ENCODE measurements at regions not wholly inside any gene's neighbourhood (a gene's known extent, or its start where the extent isn't known, plus 50 kb on each side); places are given as distances from the start of the nearest gene placed in this dataset.

DNA sequence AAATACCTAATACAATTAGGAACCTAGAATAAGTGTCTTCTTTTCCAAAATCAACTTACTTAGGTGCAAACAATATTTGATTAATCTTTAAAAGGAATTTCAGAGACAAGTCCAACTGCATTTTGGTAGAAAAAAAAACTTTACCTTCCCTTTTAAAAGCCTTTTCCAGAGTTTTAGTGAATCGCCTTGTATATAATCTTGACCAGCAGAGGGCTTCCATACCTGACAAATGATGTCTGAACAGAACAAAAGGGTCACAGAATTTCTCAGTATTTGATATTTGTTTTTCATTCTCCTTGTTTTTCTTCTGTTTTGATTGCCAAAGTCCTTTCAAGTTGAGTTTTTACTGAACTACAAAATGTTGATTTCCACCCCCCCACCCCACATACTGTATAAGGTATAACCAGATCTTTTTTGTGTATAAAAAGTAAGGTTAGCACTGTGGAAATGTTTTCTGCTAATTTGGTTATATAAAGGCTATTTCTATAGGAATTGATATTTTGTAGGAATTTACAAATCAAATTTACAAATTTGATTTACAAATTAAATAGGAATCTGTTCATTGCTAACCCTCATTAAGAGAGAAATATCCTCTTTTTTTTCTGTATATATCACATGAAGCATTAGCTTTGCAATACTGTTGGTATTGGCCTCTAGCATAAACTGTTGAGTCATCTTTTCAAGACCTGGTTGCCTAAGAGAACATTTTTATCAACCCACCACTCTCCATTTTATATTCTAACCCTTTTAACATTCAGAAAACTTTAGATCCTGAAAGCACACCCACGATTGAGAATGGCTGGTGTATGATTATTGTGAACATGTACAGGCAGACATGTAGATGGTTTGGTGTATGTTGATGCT, 464.1 kb upstream of the RARB start:
- no peaks in the 10 kb centered on the region for H3K9me3 ChIP-seq (ENCODE audit: insufficient read depth in 2 of 2, low read depth in 1 of 2, low read length in 1 of 2)
- H2BK15ac ChIP-seq (ENCODE audit: low read length) = no peak overlapping the region
- no peaks in the 10 kb centered on the region for H3K23me2 ChIP-seq (ENCODE audit: low read depth, low read length)
- H3K23ac ChIP-seq (ENCODE audit: insufficient read length) = no peak overlapping the region
- no peak overlapping the region for H2BK20ac ChIP-seq (ENCODE audit: low read length)
- TF ChIP-seq RAD21 (IDR thresholded peaks at IDR 0.05 in 1 of 2, conservative IDR thresholded peaks at IDR 0.05 in 1 of 2; ENCODE audit: low read depth in 2 of 2, low read length in 2 of 2) = peak; percentile 72 to 74
- TF ChIP-seq RNF2 (IDR thresholded peaks at IDR 0.05; ENCODE audit: borderline replicate concordance, low read depth, low read length, missing control alignments, poor library complexity, severe bottlenecking) = no peak
- TF ChIP-seq, protein P1, sequence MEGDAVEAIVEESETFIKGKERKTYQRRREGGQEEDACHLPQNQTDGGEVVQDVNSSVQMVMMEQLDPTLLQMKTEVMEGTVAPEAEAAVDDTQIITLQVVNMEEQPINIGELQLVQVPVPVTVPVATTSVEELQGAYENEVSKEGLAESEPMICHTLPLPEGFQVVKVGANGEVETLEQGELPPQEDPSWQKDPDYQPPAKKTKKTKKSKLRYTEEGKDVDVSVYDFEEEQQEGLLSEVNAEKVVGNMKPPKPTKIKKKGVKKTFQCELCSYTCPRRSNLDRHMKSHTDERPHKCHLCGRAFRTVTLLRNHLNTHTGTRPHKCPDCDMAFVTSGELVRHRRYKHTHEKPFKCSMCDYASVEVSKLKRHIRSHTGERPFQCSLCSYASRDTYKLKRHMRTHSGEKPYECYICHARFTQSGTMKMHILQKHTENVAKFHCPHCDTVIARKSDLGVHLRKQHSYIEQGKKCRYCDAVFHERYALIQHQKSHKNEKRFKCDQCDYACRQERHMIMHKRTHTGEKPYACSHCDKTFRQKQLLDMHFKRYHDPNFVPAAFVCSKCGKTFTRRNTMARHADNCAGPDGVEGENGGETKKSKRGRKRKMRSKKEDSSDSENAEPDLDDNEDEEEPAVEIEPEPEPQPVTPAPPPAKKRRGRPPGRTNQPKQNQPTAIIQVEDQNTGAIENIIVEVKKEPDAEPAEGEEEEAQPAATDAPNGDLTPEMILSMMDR (IDR thresholded peaks at IDR 0.05; ENCODE audit: control extremely low read depth in 1 of 3, insufficient read depth in 1 of 3, low read depth in 1 of 3, low read length in 3 of 3) = peak in 2 of 3 experiments; percentile 49 to 63; a peak in 2 of 4 replicates
- H4K5ac ChIP-seq (ENCODE audit: insufficient read length, low read depth, low read length) = no peak overlapping the region
- H2BK5ac ChIP-seq (ENCODE audit: low read depth, low read length) = no peak overlapping the region
- no peak overlapping the region for H2BK120ac ChIP-seq (replicated peaks; ENCODE audit: low read depth, low read length)
- FAIRE-seq (no peak), DNase-seq (ENCODE audit: low read depth in 1 of 2, low spot score in 2 of 2) (no peak)
- no peak overlapping the region for H3K56ac ChIP-seq (replicated peaks; ENCODE audit: insufficient read length, low read depth, low read length)
- H4K20me1 ChIP-seq (replicated peaks in 1 of 2; ENCODE audit: control insufficient read depth in 1 of 2, insufficient read depth in 2 of 2, low read length in 2 of 2) = no peaks in the 10 kb centered on the region
- POLR2A ChIA-PET (ENCODE audit: partially characterized antibody) = no interaction called here
- H3K36me3 ChIP-seq (ENCODE audit: control insufficient read depth in 2 of 4, insufficient read depth in 4 of 4, low read length in 3 of 4) = no peaks in the 10 kb centered on the region
- no peak overlapping the region for H2BK12ac ChIP-seq (ENCODE audit: low read depth, low read length)
- no peak overlapping the region for H3K18ac ChIP-seq (ENCODE audit: extremely low read depth, low read length)
- no peak overlapping the region for H2AFZ ChIP-seq (ENCODE audit: low read length)
- H3K27ac ChIP-seq (ENCODE audit: low read depth, low read length) = no peak overlapping the region
- H4K91ac ChIP-seq (replicated peaks; ENCODE audit: insufficient read length, low read length) = no peak overlapping the region
- 48% methylated on average over 2 of the region's 2 CpGs; no CpG with 5 or more reads in 1 of the 2 experiments for WGBS, 2 experiments (ENCODE audit: extremely low coverage in 1 of 2, insufficient coverage in 1 of 2, insufficient read length in 1 of 2, insufficient replicate concordance in 2 of 2, low coverage in 1 of 2, low lambda C conversion rate in 2 of 2, missing lambda C conversion rate in 1 of 2)
- no peak overlapping the region for H3K4me2 ChIP-seq (ENCODE audit: insufficient read depth in 1 of 2, low read depth in 2 of 2, low read length in 2 of 2)
- H2AK5ac ChIP-seq (ENCODE audit: low read depth, low read length) = no peak overlapping the region
- H3K4me1 ChIP-seq (replicated peaks in 1 of 4; ENCODE audit: control insufficient read depth in 3 of 4, insufficient read depth in 4 of 4, low read length in 3 of 4) = no peaks in the 10 kb centered on the region
- no peak overlapping the region for H3K9ac ChIP-seq (replicated peaks in 1 of 4; ENCODE audit: extremely low read depth in 1 of 4, low read depth in 3 of 4, low read length in 3 of 4)
- H3K79me2 ChIP-seq (ENCODE audit: control insufficient read depth in 1 of 2, insufficient read depth in 2 of 2, low read length in 2 of 2) = no peaks in the 10 kb centered on the region
- no peak overlapping the region for H4K8ac ChIP-seq (ENCODE audit: extremely low read depth, insufficient read depth, low read length)
- H3K4ac ChIP-seq (replicated peaks; ENCODE audit: insufficient read length, low read depth, low read length) = no peak overlapping the region
- peaks cover 0 to under 1% (median 0%) of the 10 kb centered on the region in 4 experiments; a peak in 3 of 7 replicates for H3K27me3 ChIP-seq (replicated peaks in 1 of 4; ENCODE audit: control insufficient read depth in 3 of 4, extremely low read depth in 1 of 4, insufficient read depth in 3 of 4, low read length in 3 of 4)
- H3K79me1 ChIP-seq (ENCODE audit: low read depth, low read length) = no peaks in the 10 kb centered on the region
- no peak overlapping the region for H3K14ac ChIP-seq (ENCODE audit: insufficient read length)
- CTCF ChIA-PET (ENCODE audit: partially characterized antibody) = interaction anchor here (0.7 to 1.5 kb wide), 7 partner anchors 41 to 603 kb away, joined by 3 to 4 read pairs (median 3); no protein-coding TSS in a partner anchor
- no peak overlapping the region for H3K4me3 ChIP-seq (ENCODE audit: extremely low read depth in 1 of 4, insufficient read depth in 2 of 4, low read depth in 3 of 4, low read length in 4 of 4)

Measured in H1 (cell line).